Heart left ventricle (tissue), 16 donors: ENCODE measurements at regions not wholly inside any gene's neighbourhood (a gene's known extent, or its start where the extent isn't known, plus 50 kb on each side); places are given as distances from the start of the nearest gene placed in this dataset.

ENCODE experiments used
- ATAC-seq, 4 donors: fragments of 200-7000 bp; cut with Tn5 transposase; one replicate each; pipeline ENCODE4 v1.9.1; 2020 to 2022; ENCODE audit warnings: moderate library complexity in 4 of 4, mild to moderate bottlenecking in 3 of 4, moderate number of reproducible peaks in 1 of 4
- DNase-seq, 5 donors: peaks; one replicate each; pipeline ENCODE4 v3.0.0-alpha.2; 2020
- H3K27ac ChIP-seq, 12 donors: fragments of 200-600 bp; sonication (generic) in 4 of 12; one replicate each; pipeline versions ENCODE4 v1.5.0 to v1.8.0; 2016 to 2022; ENCODE audit warnings: mild to moderate bottlenecking in 2 of 12
- H3K27me3 ChIP-seq, 9 donors: fragments of 200-600 bp; sonication (generic) in 2 of 9; one replicate each; pipeline versions ENCODE4 v1.5.1 to v1.8.0; 2016 to 2022; ENCODE audit warnings: mild to moderate bottlenecking in 3 of 9
- H3K36me3 ChIP-seq, 9 donors: fragments of 200-600 bp; sonication (generic) in 2 of 9; one replicate each; pipeline versions ENCODE4 v1.5.0 to v1.8.0; 2018 to 2022; ENCODE audit warnings: mild to moderate bottlenecking in 2 of 9
- H3K4me1 ChIP-seq, 12 donors: fragments of 200-600 bp; sonication (generic) in 4 of 12; one replicate each; pipeline versions ENCODE4 v1.5.0 to v1.8.0; 2016 to 2022; ENCODE audit warnings: mild to moderate bottlenecking in 3 of 12
- H3K4me3 ChIP-seq, 12 donors: fragments of 200-600 bp; sonication (generic) in 4 of 12; one replicate each; pipeline versions ENCODE4 v1.5.0 to v1.8.0; 2017 to 2022; ENCODE audit warnings: mild to moderate bottlenecking in 9 of 12, moderate library complexity in 4 of 12
- H3K9me3 ChIP-seq, 12 donors: fragments of 200-600 bp; sonication (generic) in 4 of 12; one replicate each; pipeline versions ENCODE4 v1.5.0 to v1.8.0; 2016 to 2022; ENCODE audit warnings: mild to moderate bottlenecking in 1 of 12
- CTCF ChIP-seq, 12 donors: fragments of 200-600 bp; sonication (generic) in 4 of 12; IDR thresholded peaks; one replicate each; pipeline versions ENCODE4 v1.5.0 to v1.8.0; 2018 to 2022; ENCODE audit warnings: antibody characterized with exemption in 12 of 12, mild to moderate bottlenecking in 5 of 12
- POLR2A ChIP-seq, 2 donors: fragments of 450-650 bp; IDR thresholded peaks; one replicate each; pipeline ENCODE4 v1.6.1; 2017; ENCODE audit warnings: antibody characterized with exemption in 2 of 2, mild to moderate bottlenecking in 2 of 2, moderate library complexity in 2 of 2
- WGBS, 4 donors: extraction: QIAGEN DNeasy Blood & Tissue Kit in 2 of 4; methylation state at CpG; one replicate each; pipeline versions ENCODE4 v1.1.5 to v1.1.7; 2013 to 2018; 5-methylcytosine and 5-hydroxymethylcytosine counted together
- intact Hi-C, 10 donors: fragments of 100-400 bp; cut with DNase I; formaldehyde crosslinking; loops; one replicate each; pipeline versions ENCODE4 v1.11.1 to v1.14.2; 2022
- donor health status: ischemic (EF 13 %, LVEDD 7.1; RV severe dilation, severe dysfunction).
- donor health status: healthy with polysubstance abuse.
- donor health status: DM: no; HTN: yes; CAD: no.
- donor health status: DM: no; HTN: no; CAD: no.
- donor health status: ischemic (EF 25% LVEDD 6.9; RV normal size, moderate dysfunction).
- donor health status: ischemic (EF 25% LVEDD 5.7; RV mildly dilated, moderate dysfunction).
- donor health status: healthy.
- donor health status: DM: yes; HTN: yes; CAD: no.
- donor health status: ischemic (EF 35%, LVEDD 5.7; RV mildly dilated, moderate dysfunction).
- donor health status: nonischemic (EF 11% LVEDD 7.7; RV severe dilation, severe dysfunction).
- donor health status: DM: yes; HTN: yes; CAD: no.
- donor health status: PGD.
- donor health status: ischemic (EF 29% LVEDD 5.4; RV normal size, mild dysfunction).
- donor health status: nonischemic (EF 23%, LVEDD 6.1; RV moderate dilation, normal function).

GRCh38 chr11:27926486-27926885 lies 181.5 kb downstream of the KIF18A start:
- no peaks in the 10 kb centered on the region for H3K27me3 ChIP-seq
- H3K4me1 ChIP-seq = no peaks in the 10 kb centered on the region
- no peak for TF ChIP-seq POLR2A (IDR thresholded peaks at IDR 0.05)
- TF ChIP-seq CTCF (IDR thresholded peaks at IDR 0.05) = no peak
- no peak for DNase-seq
- H3K36me3 ChIP-seq = no peaks in the 10 kb centered on the region
- 60 to 70% (median 62%) methylated on average over 2 of the region's 2 CpGs for WGBS, 4 donors
- H3K4me3 ChIP-seq = no peak overlapping the region
- no peak for ATAC-seq
- H3K9me3 ChIP-seq = peaks cover 0 to 11% (median 0%) of the 10 kb centered on the region in 12 donors
- intact Hi-C loops = no loop called here
- H3K27ac ChIP-seq = no peak overlapping the region

GRCh38 chr11:27921472-27921871 lies 186.5 kb downstream of the KIF18A start:
- DNase-seq = no peak
- intact Hi-C loops = no loop called here

GRCh38 chr11:27916541-27917100 lies 191.3 kb downstream of the KIF18A start:
- intact Hi-C loops = no loop called here

More at GRCh38 chr11:27921472-27921871, 186.5 kb downstream of the KIF18A start:
- Histone ChIP-seq H3K36me3 (no peaks in the 10 kb centered on the region), H3K4me1 (no peaks in the 10 kb centered on the region), H3K4me3 (no peak overlapping the region), H3K27me3 (no peaks in the 10 kb centered on the region), H3K9me3 (peaks cover 0 to 11% (median 0%) of the 10 kb centered on the region in 12 donors), H3K27ac (no peak overlapping the region)
- TF ChIP-seq POLR2A (IDR thresholded peaks at IDR 0.05) (no peak), CTCF (IDR thresholded peaks at IDR 0.05) (no peak)
- no peak for ATAC-seq

GRCh38 chr11:27914080-27914479 lies 193.9 kb downstream of the KIF18A start:
- no peak for DNase-seq
- no peaks in the 10 kb centered on the region for H3K9me3 ChIP-seq
- no peaks in the 10 kb centered on the region for H3K27me3 ChIP-seq
- no peaks in the 10 kb centered on the region for H3K4me1 ChIP-seq
- H3K36me3 ChIP-seq = no peaks in the 10 kb centered on the region
- ATAC-seq = no peak
- no peak for TF ChIP-seq POLR2A (IDR thresholded peaks at IDR 0.05)
- no peak for TF ChIP-seq CTCF (IDR thresholded peaks at IDR 0.05)
- no peak overlapping the region for H3K27ac ChIP-seq
- H3K4me3 ChIP-seq = no peak overlapping the region
- intact Hi-C loops = no loop called here

More at GRCh38 chr11:27916541-27917100, 191.3 kb downstream of the KIF18A start:
- DNase-seq = no peak
- TF ChIP-seq CTCF (IDR thresholded peaks at IDR 0.05) = no peak
- no peak for TF ChIP-seq POLR2A (IDR thresholded peaks at IDR 0.05)
- H3K27me3 ChIP-seq = no peaks in the 10 kb centered on the region
- WGBS, 4 donors = 80 to 86% (median 82%) methylated on average over 6 of the region's 6 CpGs
- no peak overlapping the region for H3K4me3 ChIP-seq
- no peaks in the 10 kb centered on the region for H3K36me3 ChIP-seq
- ATAC-seq = no peak
- H3K4me1 ChIP-seq = no peaks in the 10 kb centered on the region
- H3K9me3 ChIP-seq = peaks cover 0 to under 1% (median 0%) of the 10 kb centered on the region in 12 donors
- H3K27ac ChIP-seq = no peak overlapping the region
